ENCODE measurements at regions not wholly inside any gene's neighbourhood (a gene's known extent, or its start where the extent isn't known, plus 50 kb on each side); places are given as distances from the start of the nearest gene placed in this dataset.

GRCh38 chr18:34592481-34592880, 117.6 kb upstream of the DTNA start:
- H3K56ac ChIP-seq (replicated peaks; ENCODE audit: insufficient read length, low read depth, low read length) = no peak overlapping the region
- H3K27me3 ChIP-seq (replicated peaks in 1 of 4; ENCODE audit: control insufficient read depth in 3 of 4, extremely low read depth in 1 of 4, insufficient read depth in 3 of 4, low read length in 3 of 4) = no peaks in the 10 kb centered on the region
- H4K91ac ChIP-seq (replicated peaks; ENCODE audit: insufficient read length, low read length) = no peak overlapping the region
- TF ChIP-seq RAD21 (IDR thresholded peaks at IDR 0.05 in 1 of 2, conservative IDR thresholded peaks at IDR 0.05 in 1 of 2; ENCODE audit: low read depth in 2 of 2, low read length in 2 of 2) (no peak), JUN (IDR thresholded peaks at IDR 0.05; ENCODE audit: low read depth, low read length) (no peak), GABPA (IDR thresholded peaks at IDR 0.05; ENCODE audit: borderline replicate concordance, insufficient read depth, low read length) (no peak), CHD1 (IDR thresholded peaks at IDR 0.05; ENCODE audit: low read depth, low read length) (no peak), EZH2 (IDR thresholded peaks at IDR 0.05; ENCODE audit: low read depth, low read length, severe bottlenecking) (no peak), CBX5 (IDR thresholded peaks at IDR 0.05; ENCODE audit: low read depth, low read length) (no peak), NRF1 (IDR thresholded peaks at IDR 0.05; ENCODE audit: low read depth, low read length) (no peak), KDM1A (IDR thresholded peaks at IDR 0.05; ENCODE audit: borderline replicate concordance, low read length) (no peak), TEAD4 (IDR thresholded peaks at IDR 0.05; ENCODE audit: low read depth, low read length) (no peak)
- 0 out of 2 replicates have a peak overlapping the region, but pooled peaks have one; percentile 40 for H2BK20ac ChIP-seq (ENCODE audit: low read length)
- no peak overlapping the region for H3K23ac ChIP-seq (ENCODE audit: insufficient read length)
- H2BK120ac ChIP-seq (replicated peaks; ENCODE audit: low read depth, low read length) = no peak overlapping the region
- H2AFZ ChIP-seq (ENCODE audit: low read length) = no peak overlapping the region
- WGBS, 2 experiments (ENCODE audit: extremely low coverage in 1 of 2, insufficient coverage in 1 of 2, insufficient read length in 1 of 2, insufficient replicate concordance in 2 of 2, low coverage in 1 of 2, low lambda C conversion rate in 2 of 2, missing lambda C conversion rate in 1 of 2) = 63% methylated on average over 3 of the region's 3 CpGs; no CpG with 5 or more reads in 1 of the 2 experiments
- no peak overlapping the region for H2BK12ac ChIP-seq (ENCODE audit: low read depth, low read length)
- no peaks in the 10 kb centered on the region for H3K9me3 ChIP-seq (ENCODE audit: insufficient read depth in 2 of 2, low read depth in 1 of 2, low read length in 1 of 2)
- no peaks in the 10 kb centered on the region for H3K79me2 ChIP-seq (ENCODE audit: control insufficient read depth in 1 of 2, insufficient read depth in 2 of 2, low read length in 2 of 2)
- H3K14ac ChIP-seq (ENCODE audit: insufficient read length) = no peak overlapping the region
- CTCF ChIA-PET (ENCODE audit: partially characterized antibody) = interaction anchor here (1.0 to 4.3 kb wide), 6 partner anchors 9 to 218 kb away, joined by 3 to 31 read pairs (median 6); no protein-coding TSS in a partner anchor
- no peaks in the 10 kb centered on the region for H3K36me3 ChIP-seq (ENCODE audit: control insufficient read depth in 2 of 4, insufficient read depth in 4 of 4, low read length in 3 of 4)
- FAIRE-seq (no peak), DNase-seq (ENCODE audit: low read depth in 1 of 2, low spot score in 2 of 2) (no peak)
- no peak overlapping the region for H2BK5ac ChIP-seq (ENCODE audit: low read depth, low read length)
- peaks cover 2 to 12% (median 3%) of the 10 kb centered on the region in 4 experiments; a peak in 6 of 7 replicates for H3K4me1 ChIP-seq (replicated peaks in 1 of 4; ENCODE audit: control insufficient read depth in 3 of 4, insufficient read depth in 4 of 4, low read length in 3 of 4)
- H2AK5ac ChIP-seq (ENCODE audit: low read depth, low read length) = no peak overlapping the region
- peak overlapping the region; percentile 64 to 95; a peak in 3 of 4 replicates for H3K4me2 ChIP-seq (ENCODE audit: insufficient read depth in 1 of 2, low read depth in 2 of 2, low read length in 2 of 2)
- H3K9ac ChIP-seq (replicated peaks in 1 of 4; ENCODE audit: extremely low read depth in 1 of 4, low read depth in 3 of 4, low read length in 3 of 4) = no peak overlapping the region
- H3K4me3 ChIP-seq (ENCODE audit: extremely low read depth in 1 of 4, insufficient read depth in 2 of 4, low read depth in 3 of 4, low read length in 4 of 4) = peak overlapping the region in 1 of 4 experiments; percentile 52; a peak in 3 of 8 replicates
- POLR2A ChIA-PET (ENCODE audit: partially characterized antibody) = interaction anchor here (0.8 to 1.4 kb wide), 3 partner anchors 9 to 69 kb away, joined by 3 to 6 read pairs (median 4); no protein-coding TSS in a partner anchor
- H3K23me2 ChIP-seq (ENCODE audit: low read depth, low read length) = peaks cover 3% of the 10 kb centered on the region
- H3K4ac ChIP-seq (replicated peaks; ENCODE audit: insufficient read length, low read depth, low read length) = no peak overlapping the region
- H2BK15ac ChIP-seq (ENCODE audit: low read length) = no peak overlapping the region
- no peak overlapping the region for H3K18ac ChIP-seq (ENCODE audit: extremely low read depth, low read length)
- H4K20me1 ChIP-seq (replicated peaks in 1 of 2; ENCODE audit: control insufficient read depth in 1 of 2, insufficient read depth in 2 of 2, low read length in 2 of 2) = no peaks in the 10 kb centered on the region
- H3K79me1 ChIP-seq (ENCODE audit: low read depth, low read length) = no peaks in the 10 kb centered on the region
- H4K8ac ChIP-seq (ENCODE audit: extremely low read depth, insufficient read depth, low read length) = no peak overlapping the region
- no peak overlapping the region for H4K5ac ChIP-seq (ENCODE audit: insufficient read length, low read depth, low read length)
- H3K27ac ChIP-seq (ENCODE audit: low read depth, low read length) = no peak overlapping the region
